Cardiac fibroblast (primary cell): ENCODE measurements at regions not wholly inside any gene's neighbourhood (a gene's known extent, or its start where the extent isn't known, plus 50 kb on each side); places are given as distances from the start of the nearest gene placed in this dataset.

Source experiments
- DNase-seq, 2 donors: peaks; one replicate each; pipeline versions ENCODE4 v3.0.0 to v3.0.0-alpha.2; 2010; ENCODE audit warnings: low read depth in 2 of 2
- H3K4me3 ChIP-seq, 2 donors: replicated peaks in 1 of 2; 1 replicate in 1 of 2; 2 replicates in 1 of 2; pipeline ENCODE4 v1.5.1; 2011; ENCODE audit warnings: low read depth in 2 of 2, low read length in 2 of 2, mild to moderate bottlenecking in 2 of 2, moderate library complexity in 1 of 2
- TF ChIP-seq, protein P1 (sequence below): IDR thresholded peaks from one replicate; pipeline ENCODE4 v1.5.1; 2011; ENCODE audit warnings: low read depth, mild to moderate bottlenecking, low read length, inconsistent platforms

DNA sequence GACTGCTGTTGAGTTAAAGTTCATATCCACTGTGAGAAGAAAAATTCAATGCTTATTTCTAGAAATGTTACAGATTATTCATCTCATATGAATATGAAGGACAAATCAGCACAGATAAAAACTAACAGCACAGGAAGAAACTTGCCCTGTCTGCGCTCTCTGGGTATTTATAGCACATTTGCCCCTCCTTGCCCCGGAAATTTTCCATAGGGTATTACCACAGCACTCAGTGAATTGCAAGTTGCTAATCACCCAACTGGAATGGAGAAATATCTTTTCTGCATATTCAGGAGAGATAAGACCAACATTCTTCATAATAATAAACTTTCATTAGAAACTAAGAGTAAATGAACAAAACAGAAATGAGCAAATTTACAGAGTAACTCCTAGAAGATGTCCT lies 318.0 kb upstream of the KLF12 start:
- TF ChIP-seq, protein P1, sequence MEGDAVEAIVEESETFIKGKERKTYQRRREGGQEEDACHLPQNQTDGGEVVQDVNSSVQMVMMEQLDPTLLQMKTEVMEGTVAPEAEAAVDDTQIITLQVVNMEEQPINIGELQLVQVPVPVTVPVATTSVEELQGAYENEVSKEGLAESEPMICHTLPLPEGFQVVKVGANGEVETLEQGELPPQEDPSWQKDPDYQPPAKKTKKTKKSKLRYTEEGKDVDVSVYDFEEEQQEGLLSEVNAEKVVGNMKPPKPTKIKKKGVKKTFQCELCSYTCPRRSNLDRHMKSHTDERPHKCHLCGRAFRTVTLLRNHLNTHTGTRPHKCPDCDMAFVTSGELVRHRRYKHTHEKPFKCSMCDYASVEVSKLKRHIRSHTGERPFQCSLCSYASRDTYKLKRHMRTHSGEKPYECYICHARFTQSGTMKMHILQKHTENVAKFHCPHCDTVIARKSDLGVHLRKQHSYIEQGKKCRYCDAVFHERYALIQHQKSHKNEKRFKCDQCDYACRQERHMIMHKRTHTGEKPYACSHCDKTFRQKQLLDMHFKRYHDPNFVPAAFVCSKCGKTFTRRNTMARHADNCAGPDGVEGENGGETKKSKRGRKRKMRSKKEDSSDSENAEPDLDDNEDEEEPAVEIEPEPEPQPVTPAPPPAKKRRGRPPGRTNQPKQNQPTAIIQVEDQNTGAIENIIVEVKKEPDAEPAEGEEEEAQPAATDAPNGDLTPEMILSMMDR, result no peak
- H3K4me3 ChIP-seq, result no peak overlapping the region
- peak; percentile 64 to 68 for DNase-seq

DNA sequence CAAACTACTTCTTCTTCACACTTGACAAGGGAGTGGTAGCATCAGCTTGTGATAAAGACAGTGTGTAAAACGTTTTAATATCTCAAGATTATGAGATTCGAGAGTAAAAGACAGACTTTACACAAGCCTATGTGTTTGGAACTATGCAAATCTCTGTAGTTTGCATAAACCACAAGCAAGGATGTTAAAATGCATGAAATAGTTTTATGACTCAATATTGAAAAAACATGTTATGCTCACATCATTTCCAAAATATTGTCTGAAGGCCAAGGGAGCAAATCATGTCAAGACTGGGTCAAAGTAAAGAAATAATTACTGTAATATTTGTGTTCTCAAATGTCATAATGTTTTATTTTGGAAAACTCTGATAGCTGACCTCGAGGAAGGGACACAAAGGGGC lies 316.8 kb upstream of the KLF12 start:
- no peak overlapping the region for H3K4me3 ChIP-seq
- peak; percentile 16 to 62 for DNase-seq
- TF ChIP-seq, protein P1, result no peak

DNA sequence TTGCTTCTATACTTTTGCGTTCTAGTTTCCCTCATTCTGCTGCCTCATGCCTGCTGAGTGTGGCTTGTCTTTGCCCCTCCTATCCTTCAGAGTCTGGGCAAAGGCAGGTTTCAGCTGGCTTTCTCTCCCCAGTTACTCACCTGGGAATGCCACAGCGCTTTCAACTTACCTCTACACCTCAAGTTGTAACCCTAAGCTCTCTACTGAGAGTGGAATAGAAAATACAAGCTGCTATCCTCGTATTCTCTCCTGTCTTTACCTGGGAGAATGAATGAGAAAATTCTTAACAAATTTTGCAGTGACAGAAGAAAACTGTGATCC lies 316.3 kb upstream of the KLF12 start:
- DNase-seq, result no peak
- TF ChIP-seq, protein P1, result no peak
- H3K4me3 ChIP-seq, result no peak overlapping the region

DNA sequence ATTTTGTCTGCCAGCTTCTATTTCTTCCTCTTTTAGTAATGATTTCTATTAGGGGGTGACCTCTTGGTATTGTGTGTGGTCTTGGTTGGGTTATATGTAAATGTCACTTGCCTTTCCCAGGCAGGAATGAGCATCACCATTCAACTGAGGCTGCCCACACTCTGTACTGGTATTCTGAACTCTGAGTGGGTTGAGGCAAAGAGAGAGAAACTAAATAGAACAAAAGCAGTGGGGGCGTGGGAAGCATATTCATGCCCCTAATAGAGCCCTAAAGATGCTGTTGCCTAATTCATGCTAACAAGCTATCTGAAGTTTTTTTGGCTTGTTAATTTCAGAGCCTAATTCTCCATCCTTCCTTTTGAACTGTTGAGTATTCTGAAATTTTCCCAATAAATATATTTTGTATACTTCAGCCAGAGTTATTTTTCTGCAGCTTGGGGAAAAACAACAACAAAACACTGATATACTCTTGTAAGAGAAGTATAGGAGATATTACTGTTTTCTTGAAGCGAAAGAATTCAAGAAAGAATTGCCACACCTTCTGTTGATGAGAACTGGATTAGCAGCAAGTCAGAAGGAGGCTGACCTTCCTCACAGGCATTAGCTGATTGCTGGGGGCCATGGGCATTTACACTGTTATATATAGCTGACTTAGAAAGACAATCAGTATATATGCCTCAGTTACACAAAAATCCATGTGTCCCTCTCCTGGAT lies 315.8 kb upstream of the KLF12 start:
- TF ChIP-seq, protein P1, result no peak
- no peak overlapping the region for H3K4me3 ChIP-seq
- no peak for DNase-seq

DNA sequence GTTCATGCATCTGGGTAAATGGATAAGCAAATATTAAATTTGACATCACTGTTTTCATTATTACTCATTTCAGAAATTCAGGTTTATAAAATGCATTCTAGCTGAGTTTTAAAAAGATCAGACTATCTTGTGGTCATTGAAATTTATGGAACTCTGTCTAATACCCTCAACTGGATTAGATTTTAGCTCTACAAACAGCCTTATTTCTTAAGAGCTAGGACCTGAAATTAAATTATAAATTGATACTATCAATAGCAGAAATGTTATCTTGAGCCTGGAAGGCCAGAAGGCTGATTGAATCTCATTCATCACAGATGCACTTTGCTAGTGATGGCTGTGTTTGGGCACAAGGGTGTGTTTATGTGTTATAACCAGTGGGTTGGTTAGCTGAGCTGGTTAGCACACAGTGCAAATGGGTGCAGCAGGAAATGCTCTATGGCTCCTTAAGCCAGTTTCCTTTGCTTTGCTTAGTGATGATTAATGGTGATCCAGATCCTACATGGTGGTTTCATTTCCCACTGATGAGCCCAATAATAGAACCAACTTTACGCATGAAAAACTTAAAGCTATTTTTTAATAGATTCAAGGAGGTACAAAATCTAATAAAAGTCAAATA lies 310.8 kb upstream of the KLF12 start:
- H3K4me3 ChIP-seq, result no peak overlapping the region

DNA sequence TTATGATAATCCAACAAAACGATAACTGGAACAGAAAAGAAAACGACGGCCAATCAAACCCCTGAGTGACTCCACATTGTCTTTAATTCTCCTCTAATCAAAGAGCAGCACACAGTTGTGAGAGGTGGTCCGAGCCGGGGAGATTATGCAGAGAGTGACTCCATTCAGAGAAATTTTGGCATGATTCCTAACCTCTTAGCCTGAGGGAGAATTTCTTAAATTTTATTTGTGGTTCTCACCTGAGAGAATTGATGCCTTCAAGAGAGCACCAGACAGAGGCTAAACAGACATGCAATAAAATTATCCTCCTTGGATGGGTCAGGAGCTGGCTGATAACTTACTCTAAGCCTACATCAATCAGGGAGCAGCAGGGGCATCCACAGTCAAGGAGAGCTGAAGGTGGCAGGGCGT lies 310.0 kb upstream of the KLF12 start:
- H3K4me3 ChIP-seq, result no peak overlapping the region
- DNase-seq, result peak in 1 of 2 donors; percentile 35
- TF ChIP-seq, protein P1, result no peak

More for the DNA sequence above, 310.8 kb upstream of the KLF12 start:
- DNase-seq, result peak in 1 of 2 donors; percentile 49
- TF ChIP-seq, protein P1, result no peak

DNA sequence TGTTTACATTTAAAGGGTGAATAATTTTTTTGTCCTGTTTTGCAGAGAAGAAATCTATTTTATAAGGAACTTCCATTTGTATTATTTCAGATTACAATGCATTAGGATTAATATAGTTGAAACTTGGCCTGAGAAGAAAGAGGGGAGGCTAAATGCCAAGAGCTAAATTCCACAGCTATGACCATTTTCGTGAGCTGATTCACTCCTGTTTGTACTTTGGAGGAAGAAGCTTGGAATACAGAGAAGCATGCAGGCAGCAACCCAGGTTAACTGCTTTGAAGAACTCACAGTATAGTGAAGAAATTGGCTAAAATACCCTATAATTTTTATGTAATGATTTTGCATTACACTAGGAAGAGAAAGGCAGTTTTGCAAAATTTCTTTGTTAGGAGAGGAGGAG lies 309.4 kb upstream of the KLF12 start:
- peak; percentile 84 to 90 for DNase-seq
- no peak overlapping the region for H3K4me3 ChIP-seq
- TF ChIP-seq, protein P1, result no peak
